WERI-Rb-1 (cell line): ENCODE measurements at regions not wholly inside any gene's neighbourhood (a gene's known extent, or its start where the extent isn't known, plus 50 kb on each side); places are given as distances from the start of the nearest gene placed in this dataset.
A peak's percentile ranks its signal among the peaks of the same experiment; 100 is the strongest.

Experiments
- DNase-seq: peaks from one replicate; pipeline ENCODE4 v3.0.0-alpha.2; 2020
- H3K27ac ChIP-seq: fragments of 250-450 bp; sonication (Bioruptor Pico); 2 replicates; pipeline ENCODE4 v1.5.1; 2020; ENCODE audit warnings: mild to moderate bottlenecking, moderate library complexity
- H3K27me3 ChIP-seq: fragments of 250-450 bp; sonication (Bioruptor Pico); 2 replicates; pipeline ENCODE4 v1.5.1; 2021; ENCODE audit warnings: mild to moderate bottlenecking, low read depth, moderate library complexity; ENCODE audit not compliant: insufficient read depth, severe bottlenecking
- H3K36me3 ChIP-seq: fragments of 250-450 bp; sonication (Bioruptor Pico); 2 replicates; pipeline ENCODE4 v1.5.1; 2020; ENCODE audit warnings: mild to moderate bottlenecking, moderate library complexity
- H3K4me3 ChIP-seq: 2 replicates; pipeline ENCODE4 v1.5.1; 2011; ENCODE audit warnings: low read depth, mild to moderate bottlenecking, control low read depth, low read length
- H3K9me3 ChIP-seq: fragments of 250-450 bp; sonication (Bioruptor Pico); 2 replicates; pipeline ENCODE4 v1.5.1; 2021; ENCODE audit warnings: mild to moderate bottlenecking, moderate library complexity; ENCODE audit not compliant: severe bottlenecking
- CTCF ChIP-seq: IDR thresholded peaks from 2 replicates; pipeline ENCODE4 v1.5.1; 2011; ENCODE audit warnings: low read depth, mild to moderate bottlenecking, control low read depth, inconsistent platforms, low read length

- Histone ChIP-seq H3K9me3 (no peaks in the 10 kb centered on the region), H3K4me3 (no peak overlapping the region), H3K36me3 (no peaks in the 10 kb centered on the region), H3K27ac (no peak overlapping the region), H3K27me3 (no peaks in the 10 kb centered on the region)
- no peak for TF ChIP-seq CTCF
- no peak for DNase-seq
These were observed 448.5 kb downstream of the TCERG1L start for GRCh38 chr10:130863044-130863443.

GRCh38 chr10:130864961-130865818 lies 446.3 kb downstream of the TCERG1L start:
- no peaks in the 10 kb centered on the region for H3K27me3 ChIP-seq
- no peak overlapping the region for H3K27ac ChIP-seq
- no peaks in the 10 kb centered on the region for H3K9me3 ChIP-seq
- no peak overlapping the region for H3K4me3 ChIP-seq
- no peaks in the 10 kb centered on the region for H3K36me3 ChIP-seq
- TF ChIP-seq CTCF = no peak
- DNase-seq = peak; percentile 37

GRCh38 chr10:130866857-130867256 lies 444.7 kb downstream of the TCERG1L start:
- Histone ChIP-seq H3K36me3 (no peaks in the 10 kb centered on the region), H3K27me3 (no peaks in the 10 kb centered on the region)
- no peak for TF ChIP-seq CTCF

GRCh38 chr10:130867446-130868194 lies 443.9 kb downstream of the TCERG1L start:
- no peak for DNase-seq
- Histone ChIP-seq H3K27ac (no peak overlapping the region), H3K36me3 (no peaks in the 10 kb centered on the region), H3K27me3 (no peaks in the 10 kb centered on the region), H3K9me3 (no peaks in the 10 kb centered on the region), H3K4me3 (no peak overlapping the region)
- TF ChIP-seq CTCF = no peak

More at GRCh38 chr10:130866857-130867256, 444.7 kb downstream of the TCERG1L start:
- H3K27ac ChIP-seq = no peak overlapping the region
- H3K9me3 ChIP-seq = no peaks in the 10 kb centered on the region
- DNase-seq = no peak
- no peak overlapping the region for H3K4me3 ChIP-seq

- no peak for TF ChIP-seq CTCF
- Histone ChIP-seq H3K27me3 (no peaks in the 10 kb centered on the region), H3K4me3 (no peak overlapping the region), H3K36me3 (no peaks in the 10 kb centered on the region), H3K9me3 (no peaks in the 10 kb centered on the region), H3K27ac (no peak overlapping the region)
- no peak for DNase-seq
These were observed 442.2 kb downstream of the TCERG1L start for GRCh38 chr10:130869179-130869841.
